ENCODE measurements at regions not wholly inside any gene's neighbourhood (a gene's known extent, or its start where the extent isn't known, plus 50 kb on each side); places are given as distances from the start of the nearest gene placed in this dataset.

DNA sequence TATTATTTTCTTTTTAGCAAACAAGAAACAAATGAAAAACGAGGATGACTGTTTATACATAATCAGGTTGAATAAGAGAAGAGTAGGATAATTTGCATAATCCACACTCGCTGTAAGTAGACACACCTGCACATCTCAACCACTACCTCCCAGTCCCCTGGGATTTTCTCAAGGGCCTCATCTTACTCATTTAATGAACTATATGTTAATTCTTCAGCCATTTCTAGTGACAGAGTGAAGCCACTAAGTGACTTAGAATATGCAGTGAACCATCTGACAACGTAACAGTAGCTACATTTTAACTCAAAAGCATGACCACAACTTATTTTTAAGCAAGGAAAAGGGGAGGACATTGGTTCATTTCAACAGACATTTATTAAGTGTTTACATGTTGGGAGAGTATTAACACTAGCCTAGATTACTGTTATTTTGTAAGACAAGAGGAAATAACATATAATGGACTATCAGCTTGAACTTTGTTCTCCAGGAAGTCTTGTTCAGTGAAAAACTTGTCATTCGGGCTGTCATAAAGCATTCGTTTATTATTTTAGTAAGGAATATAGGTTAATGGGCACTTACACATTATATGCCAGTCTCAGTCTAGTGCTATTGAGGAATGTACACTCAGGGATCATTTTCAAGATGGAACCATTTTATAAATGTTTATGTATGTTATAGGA is 173.0 kb upstream of the ROBO2 start:
- WGBS (ENCODE audit: insufficient coverage, insufficient replicate concordance, low lambda C conversion rate, missing lambda C conversion rate): 6% methylated on average over 5 of the region's 5 CpGs
- ATAC-seq (peak; percentile 92), DNase-seq (ENCODE audit: low read depth, low spot score) (no peak), FAIRE-seq (no peak)
- Histone ChIP-seq H3K27ac (ENCODE audit: control insufficient read depth, insufficient read depth) (no peak overlapping the region), H3K79me2 (ENCODE audit: control insufficient read depth, insufficient read depth, low read length) (no peaks in the 10 kb centered on the region), H4K20me1 (ENCODE audit: control insufficient read depth, insufficient read depth) (no peaks in the 10 kb centered on the region), H3K36me3 (ENCODE audit: control insufficient read depth in 2 of 2, insufficient read depth in 2 of 2, low read length in 1 of 2) (no peaks in the 10 kb centered on the region), H3K9ac (ENCODE audit: control insufficient read depth, insufficient read depth, low read length) (no peak overlapping the region), H2AFZ (ENCODE audit: control insufficient read depth, low read depth, low read length) (no peak overlapping the region), H3K27me3 (replicated peaks in 1 of 2; ENCODE audit: control insufficient read depth in 2 of 2, insufficient read depth in 2 of 2, low read length in 1 of 2) (no peaks in the 10 kb centered on the region), H3K9me3 (replicated peaks; ENCODE audit: control insufficient read depth, insufficient read depth, low read length) (no peaks in the 10 kb centered on the region), H3K4me3 (no peak overlapping the region), H3K4me2 (ENCODE audit: control insufficient read depth, insufficient read depth) (no peak overlapping the region), H3K4me1 (ENCODE audit: control insufficient read depth, insufficient read depth, low read length) (no peaks in the 10 kb centered on the region)
- no TSS peak for BruUV-seq (replicated peaks)
- intact Hi-C loops (cut with micrococcal nuclease; ENCODE audit: unreplicated experiment): no loop called here
- in situ Hi-C loops (cut with MboI): no loop called here
- SMC1A ChIA-PET (ENCODE audit: uncharacterized antibody, unreplicated experiment): no interaction called here
- RAD21 ChIA-PET (ENCODE audit: unreplicated experiment): no interaction called here
- CTCF ChIA-PET: interaction anchor here (1.2 to 1.5 kb wide), 2 partner anchors 10 to 49 kb away, joined by 3 read pairs; no protein-coding TSS in a partner anchor
- POLR2A ChIA-PET: no interaction called here
- no peak for TF ChIP-seq FOXK2 (IDR thresholded peaks at IDR 0.05)
- TF ChIP-seq PAX8 (IDR thresholded peaks at IDR 0.05): no peak
- no peak for TF ChIP-seq E4F1 (IDR thresholded peaks at IDR 0.05; ENCODE audit: borderline replicate concordance, partially characterized antibody)
- peak; percentile 43 to 52; a peak in 2 of 4 replicates for TF ChIP-seq EP300 (IDR thresholded peaks at IDR 0.05; ENCODE audit: borderline replicate concordance in 1 of 2, control insufficient read depth in 1 of 2, low read depth in 2 of 2, low read length in 2 of 2)
- TF ChIP-seq, protein P1, sequence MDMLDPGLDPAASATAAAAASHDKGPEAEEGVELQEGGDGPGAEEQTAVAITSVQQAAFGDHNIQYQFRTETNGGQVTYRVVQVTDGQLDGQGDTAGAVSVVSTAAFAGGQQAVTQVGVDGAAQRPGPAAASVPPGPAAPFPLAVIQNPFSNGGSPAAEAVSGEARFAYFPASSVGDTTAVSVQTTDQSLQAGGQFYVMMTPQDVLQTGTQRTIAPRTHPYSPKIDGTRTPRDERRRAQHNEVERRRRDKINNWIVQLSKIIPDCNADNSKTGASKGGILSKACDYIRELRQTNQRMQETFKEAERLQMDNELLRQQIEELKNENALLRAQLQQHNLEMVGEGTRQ (IDR thresholded peaks at IDR 0.05; ENCODE audit: borderline replicate concordance, low read depth, low read length): no peak
- TF ChIP-seq RAD21 (IDR thresholded peaks at IDR 0.05; ENCODE audit: insufficient read depth, low read depth, low read length): no peak
- TF ChIP-seq GABPA (IDR thresholded peaks at IDR 0.05; ENCODE audit: low read depth): no peak
- TF ChIP-seq NR2F1 (conservative IDR thresholded peaks at IDR 0.05): no peak
- no peak for TF ChIP-seq YY1 (IDR thresholded peaks at IDR 0.05; ENCODE audit: low read depth, low read length)
- no peak for TF ChIP-seq ZNF24 (IDR thresholded peaks at IDR 0.05)
- no peak for TF ChIP-seq STAT1 (conservative IDR thresholded peaks at IDR 0.05)
- TF ChIP-seq KDM1A (IDR thresholded peaks at IDR 0.05; ENCODE audit: borderline replicate concordance): no peak
- no peak for TF ChIP-seq PAX5 (IDR thresholded peaks at IDR 0.05; ENCODE audit: borderline replicate concordance, low read depth, low read length)
- no peak for TF ChIP-seq SUPT20H (IDR thresholded peaks at IDR 0.05; ENCODE audit: borderline replicate concordance, control insufficient read depth, low read depth, low read length)
- no peak for TF ChIP-seq HDAC6 (IDR thresholded peaks at IDR 0.05; ENCODE audit: unreplicated experiment)
- TF ChIP-seq, protein P2, sequence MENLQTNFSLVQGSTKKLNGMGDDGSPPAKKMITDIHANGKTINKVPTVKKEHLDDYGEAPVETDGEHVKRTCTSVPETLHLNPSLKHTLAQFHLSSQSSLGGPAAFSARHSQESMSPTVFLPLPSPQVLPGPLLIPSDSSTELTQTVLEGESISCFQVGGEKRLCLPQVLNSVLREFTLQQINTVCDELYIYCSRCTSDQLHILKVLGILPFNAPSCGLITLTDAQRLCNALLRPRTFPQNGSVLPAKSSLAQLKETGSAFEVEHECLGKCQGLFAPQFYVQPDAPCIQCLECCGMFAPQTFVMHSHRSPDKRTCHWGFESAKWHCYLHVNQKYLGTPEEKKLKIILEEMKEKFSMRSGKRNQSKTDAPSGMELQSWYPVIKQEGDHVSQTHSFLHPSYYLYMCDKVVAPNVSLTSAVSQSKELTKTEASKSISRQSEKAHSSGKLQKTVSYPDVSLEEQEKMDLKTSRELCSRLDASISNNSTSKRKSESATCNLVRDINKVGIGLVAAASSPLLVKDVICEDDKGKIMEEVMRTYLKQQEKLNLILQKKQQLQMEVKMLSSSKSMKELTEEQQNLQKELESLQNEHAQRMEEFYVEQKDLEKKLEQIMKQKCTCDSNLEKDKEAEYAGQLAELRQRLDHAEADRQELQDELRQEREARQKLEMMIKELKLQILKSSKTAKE (IDR thresholded peaks at IDR 0.05; ENCODE audit: low read depth, poor library complexity, severe bottlenecking): no peak
